ENCODE measurements at regions not wholly inside any gene's neighbourhood (a gene's known extent, or its start where the extent isn't known, plus 50 kb on each side); places are given as distances from the start of the nearest gene placed in this dataset.
"Not testable (repeated sequence)": the region's sequence is repeated elsewhere in the genome, so short reads cannot be mapped to it uniquely, and the experiment has no call there.

- DNase-seq, result not testable (repeated sequence)
Measured at GRCh38 chr1:146710838-146711521, 227.1 kb upstream of the NBPF12 start.

- not testable (repeated sequence) for DNase-seq
Measured at GRCh38 chr1:146709302-146709701, 228.8 kb upstream of the NBPF12 start.

GRCh38 chr1:146704162-146704724, 233.9 kb upstream of the NBPF12 start:
- DNase-seq, result not testable (repeated sequence)

- not testable (repeated sequence) for DNase-seq
Measured at GRCh38 chr1:146701320-146701719, 236.8 kb upstream of the NBPF12 start.

DNA sequence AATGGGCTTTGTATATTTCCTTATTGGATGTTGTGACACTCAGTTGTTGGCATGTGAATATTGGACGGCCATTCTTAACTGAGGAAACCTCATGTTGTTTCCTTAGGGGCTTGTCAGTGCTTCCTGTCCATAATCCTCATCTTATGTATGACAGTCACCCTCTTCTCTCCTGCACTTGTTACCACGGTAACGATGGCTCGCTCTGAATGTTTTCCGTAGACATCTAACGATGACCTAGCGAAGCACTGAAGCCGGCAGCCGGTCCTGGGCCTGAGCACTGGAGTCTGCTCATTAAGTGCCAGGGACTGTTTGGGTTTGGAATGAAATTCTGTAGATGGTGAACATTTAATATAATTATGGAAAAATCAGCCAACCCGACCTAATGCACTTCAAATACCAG, 242.7 kb upstream of the NBPF12 start:
- not testable (repeated sequence) for DNase-seq

DNA sequence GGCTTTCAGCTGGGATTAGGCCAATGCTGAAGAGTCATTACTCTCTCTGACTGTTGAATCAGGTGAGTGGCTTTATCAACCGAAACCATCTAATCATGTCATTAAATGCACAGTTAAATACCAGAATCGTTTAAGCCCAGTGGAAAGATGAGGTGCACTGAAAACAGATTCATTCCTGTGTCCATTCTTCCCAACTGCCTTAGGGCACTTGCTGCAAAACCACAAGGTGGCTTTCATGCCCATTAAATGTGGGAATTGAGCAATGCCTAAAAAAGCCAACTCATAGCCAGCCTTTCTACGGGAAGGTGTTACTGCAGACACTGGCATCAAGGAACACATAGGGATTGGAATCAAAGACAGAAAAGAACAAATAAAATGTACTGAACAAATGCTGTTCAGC, 246.3 kb upstream of the NBPF12 start:
- DNase-seq, result not testable (repeated sequence)

DNA sequence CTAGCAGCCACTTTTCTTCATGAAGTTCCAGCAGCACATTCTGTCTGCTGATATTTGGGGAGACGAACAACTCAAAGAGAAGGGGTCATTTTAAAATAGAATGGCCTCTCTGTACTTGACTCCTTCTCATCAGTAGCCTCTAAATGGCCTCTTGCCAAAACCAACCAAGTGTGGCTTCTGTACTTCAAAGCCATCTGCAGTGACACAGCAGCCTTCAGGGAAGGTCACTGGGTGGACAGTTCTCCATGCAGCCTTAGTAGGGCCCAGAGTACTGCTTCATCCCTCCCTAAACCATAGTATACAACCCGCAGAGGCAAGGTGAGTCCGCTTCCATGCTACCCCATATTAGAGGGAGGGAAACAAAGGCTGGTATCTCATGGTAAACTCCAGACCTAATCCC, 249.2 kb upstream of the NBPF12 start:
- not testable (repeated sequence) for DNase-seq

GRCh38 chr1:146686777-146687366, 251.3 kb upstream of the NBPF12 start:
- DNase-seq, result not testable (repeated sequence)

DNA sequence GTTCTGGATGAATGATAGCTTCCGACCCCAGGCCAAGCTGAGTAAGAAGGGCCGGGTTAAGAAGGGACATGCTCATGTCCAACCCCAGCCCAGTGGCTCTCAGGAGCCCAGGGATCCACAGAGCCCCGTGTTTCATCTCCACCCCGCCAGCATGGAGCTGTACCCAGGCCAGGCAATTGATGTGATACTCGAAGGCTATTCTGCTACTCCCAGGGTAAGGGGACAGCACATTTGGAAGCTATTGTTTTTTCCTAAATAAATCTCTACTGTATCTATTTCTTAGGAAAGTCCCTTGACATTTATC, 255.0 kb upstream of the NBPF12 start:
- DNase-seq, result not testable (repeated sequence)

DNA sequence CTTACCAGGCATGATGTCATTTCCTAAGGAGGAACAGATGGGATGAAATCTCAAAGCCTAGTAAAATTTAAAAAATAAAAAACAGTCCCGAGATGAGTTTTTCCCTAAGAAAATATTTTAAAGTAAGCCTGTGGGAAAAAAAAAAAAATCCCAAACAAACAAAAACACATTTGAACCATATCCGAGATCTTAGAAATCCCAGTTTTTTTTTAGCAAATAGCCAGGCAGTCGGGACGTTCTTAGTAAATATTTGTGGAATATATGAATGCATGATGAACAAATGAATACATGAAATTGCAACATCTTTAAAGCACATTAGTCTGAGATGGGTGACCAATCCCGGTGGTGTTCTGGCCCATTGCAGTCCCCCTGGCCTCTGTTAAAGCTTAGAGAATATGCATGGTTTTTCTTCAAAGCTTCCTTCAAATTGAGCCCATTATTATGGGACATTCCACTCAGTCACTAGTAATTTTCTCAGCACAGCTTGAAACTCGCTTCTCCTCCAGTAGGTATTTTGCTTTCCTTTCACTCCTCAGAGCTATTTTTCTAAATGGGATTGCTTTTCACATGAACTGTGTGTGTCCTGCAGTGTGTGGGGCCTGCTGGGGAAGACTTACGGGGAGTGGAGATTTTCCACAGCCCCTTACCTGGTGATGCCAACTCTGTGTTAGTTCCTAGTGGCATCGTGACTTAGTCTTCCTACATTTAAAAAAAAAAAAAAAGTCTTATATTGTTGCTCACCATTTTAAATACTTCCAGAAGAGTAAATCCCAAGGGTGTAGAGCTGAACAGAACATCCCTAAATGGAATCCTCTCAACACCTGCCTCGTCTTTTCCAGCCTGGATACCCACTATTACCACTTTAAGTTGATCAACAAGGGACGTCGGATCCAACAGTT, 255.6 kb upstream of the NBPF12 start:
- DNase-seq, result not testable (repeated sequence)

- not testable (repeated sequence) for DNase-seq
Measured at GRCh38 chr1:146673729-146674299, 264.3 kb upstream of the NBPF12 start.

- not testable (repeated sequence) for DNase-seq
Measured at GRCh38 chr1:146672608-146673007, 265.5 kb upstream of the NBPF12 start.

- DNase-seq, result not testable (repeated sequence)
Measured at GRCh38 chr1:146671588-146671987, 266.5 kb upstream of the NBPF12 start.

GRCh38 chr1:146670832-146671566, 267.1 kb upstream of the NBPF12 start:
- not testable (repeated sequence) for DNase-seq

GRCh38 chr1:146666275-146666674, 271.8 kb upstream of the NBPF12 start:
- not testable (repeated sequence) for DNase-seq

DNA sequence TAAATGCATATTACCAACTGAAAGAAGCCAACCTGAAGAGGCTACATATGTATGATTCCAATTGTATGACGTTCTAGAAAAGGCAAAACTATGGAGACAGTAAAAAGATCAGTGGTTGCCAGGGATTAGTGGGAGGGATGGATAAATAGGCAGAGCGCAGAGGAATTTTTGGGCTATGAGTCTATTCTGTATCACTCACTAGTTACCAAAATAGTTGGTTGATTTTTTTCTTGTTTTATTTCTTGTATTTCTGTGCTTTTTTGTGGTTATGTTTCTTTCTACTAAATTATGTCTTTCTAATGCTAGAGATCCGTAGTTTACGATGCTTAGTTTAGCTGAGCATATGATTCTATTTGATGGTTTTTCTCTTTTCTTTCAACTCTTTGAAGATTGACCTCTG, 277.9 kb upstream of the NBPF12 start:
- DNase-seq, result not testable (repeated sequence)

DNA sequence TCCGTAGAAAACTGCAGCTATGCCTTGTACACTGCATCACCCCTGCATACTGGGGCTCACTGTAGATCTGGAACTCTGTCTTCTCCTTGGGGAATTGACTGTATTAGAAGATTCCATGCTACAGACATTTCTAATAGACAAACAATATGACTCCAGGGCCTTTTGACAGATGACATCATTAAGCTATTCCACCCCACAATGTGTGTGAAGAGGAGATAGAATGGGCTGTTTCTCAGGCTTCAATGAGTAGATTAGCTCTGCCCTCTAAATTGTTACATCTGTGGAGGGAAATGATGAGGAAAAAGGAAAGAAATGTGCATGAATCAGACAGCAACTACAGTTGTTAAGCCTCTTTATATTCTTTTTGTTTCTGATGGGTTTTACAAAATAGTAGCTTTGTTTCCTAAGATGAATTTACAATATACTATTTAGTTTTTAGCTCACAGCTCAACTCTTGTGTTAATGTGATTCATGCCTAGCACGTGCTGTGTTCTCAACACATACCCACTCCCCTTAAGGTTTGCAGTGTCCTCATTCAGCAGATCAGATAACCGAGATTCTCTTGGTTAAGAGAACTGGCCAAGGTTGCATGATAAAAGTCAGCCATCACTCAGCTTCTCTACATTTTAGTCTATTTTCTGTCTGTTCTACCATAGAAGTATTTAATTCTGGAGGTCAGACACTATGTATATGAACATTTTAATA, 281.6 kb upstream of the NBPF12 start:
- not testable (repeated sequence) for DNase-seq

- DNase-seq, result not testable (repeated sequence)
Measured at GRCh38 chr1:146654763-146655162, 283.4 kb upstream of the NBPF12 start.

- DNase-seq, result not testable (repeated sequence)
Measured at GRCh38 chr1:146645978-146646604, 292.0 kb upstream of the NBPF12 start.

- DNase-seq, result not testable (repeated sequence)
Measured at GRCh38 chr1:146641534-146641933, 296.6 kb upstream of the NBPF12 start.

DNA sequence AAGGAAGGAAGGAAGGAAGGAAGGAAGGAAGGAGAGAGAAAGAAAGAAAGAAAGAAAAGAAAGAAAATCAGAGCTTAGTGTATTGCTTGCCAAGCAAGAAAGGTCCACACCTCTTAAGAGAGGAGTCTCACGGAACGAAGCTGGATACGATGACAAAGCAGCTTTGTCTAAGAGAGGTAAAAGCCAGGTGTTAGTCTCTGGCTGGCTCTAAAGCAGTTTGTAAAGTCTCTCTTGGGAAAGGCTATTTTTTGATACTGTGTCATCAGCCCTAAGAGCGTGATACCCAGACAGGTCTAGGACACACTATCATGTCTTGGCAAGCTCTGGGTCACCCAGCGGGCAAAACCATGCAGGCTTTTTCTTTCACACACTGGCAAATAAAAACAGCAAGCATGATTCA, 297.5 kb upstream of the NBPF12 start:
- DNase-seq, result not testable (repeated sequence)

Data from activated effector memory CD4-positive, alpha-beta T cell treated with anti-CD3 and anti-CD28 coated beads, Interleukin-2, amount 50 U/mL, for 16 hours (primary cell).